ENCODE measurements at regions not wholly inside any gene's neighbourhood (a gene's known extent, or its start where the extent isn't known, plus 50 kb on each side); places are given as distances from the start of the nearest gene placed in this dataset.
"Not testable (repeated sequence)": the region's sequence is repeated elsewhere in the genome, so short reads cannot be mapped to it uniquely, and the experiment has no call there.

GRCh38 chr3:14268897-14269296 lies 90.3 kb downstream of the LSM3 start:
- intact Hi-C loops (cut with DNase I): no loop called here
- ATAC-seq (ENCODE audit: poor library complexity): no peak
- DNase-seq: no peak

- DNase-seq; ATAC-seq (ENCODE audit: poor library complexity); intact Hi-C loops (cut with DNase I): not testable (repeated sequence)
Observed at GRCh38 chr3:14272041-14272958, 93.7 kb downstream of the LSM3 start.

- DNase-seq; intact Hi-C loops (cut with DNase I); ATAC-seq (ENCODE audit: poor library complexity): not testable (repeated sequence)
Observed at GRCh38 chr3:14272959-14273560, 94.4 kb downstream of the LSM3 start.

GRCh38 chr3:14273901-14274611 lies 95.4 kb downstream of the LSM3 start:
- ATAC-seq (ENCODE audit: poor library complexity): no peak
- intact Hi-C loops (cut with DNase I): no loop called here
- no peak for DNase-seq

GRCh38 chr3:14274612-14274936 lies 96.0 kb downstream of the LSM3 start:
- ATAC-seq (ENCODE audit: poor library complexity) (no peak), DNase-seq (no peak)
- intact Hi-C loops (cut with DNase I): no loop called here

GRCh38 chr3:14274999-14275961 lies 96.7 kb downstream of the LSM3 start:
- DNase-seq (no peak), ATAC-seq (ENCODE audit: poor library complexity) (no peak)
- intact Hi-C loops (cut with DNase I): no loop called here

GRCh38 chr3:14275962-14276909 lies 97.6 kb downstream of the LSM3 start:
- no peak for DNase-seq
- intact Hi-C loops (cut with DNase I): no loop called here
- ATAC-seq (ENCODE audit: poor library complexity): no peak

- no peak for ATAC-seq (ENCODE audit: poor library complexity)
- DNase-seq: no peak
- intact Hi-C loops (cut with DNase I): no loop called here
Observed at GRCh38 chr3:14277557-14277956, 98.9 kb downstream of the LSM3 start.

GRCh38 chr3:14278265-14278798 lies 99.7 kb downstream of the LSM3 start:
- DNase-seq (no peak), ATAC-seq (ENCODE audit: poor library complexity) (no peak)
- intact Hi-C loops (cut with DNase I): no loop called here

- intact Hi-C loops (cut with DNase I): no loop called here
- DNase-seq: no peak
- ATAC-seq (ENCODE audit: poor library complexity): no peak
Observed at GRCh38 chr3:14278799-14279625, 100.4 kb downstream of the LSM3 start.

- DNase-seq (no peak), ATAC-seq (ENCODE audit: poor library complexity) (no peak)
- intact Hi-C loops (cut with DNase I): no loop called here
Observed at GRCh38 chr3:14279626-14280061, 101.0 kb downstream of the LSM3 start.

GRCh38 chr3:14280326-14280725 lies 101.7 kb downstream of the LSM3 start:
- no peak for DNase-seq
- intact Hi-C loops (cut with DNase I): no loop called here
- ATAC-seq (ENCODE audit: poor library complexity): no peak

- no peak for ATAC-seq (ENCODE audit: poor library complexity)
- DNase-seq: no peak
- intact Hi-C loops (cut with DNase I): no loop called here
Observed at GRCh38 chr3:14281053-14281452, 102.4 kb downstream of the LSM3 start.

- no peak for DNase-seq
- intact Hi-C loops (cut with DNase I): no loop called here
- no peak for ATAC-seq (ENCODE audit: poor library complexity)
Observed at GRCh38 chr3:14282001-14282705, 103.5 kb downstream of the LSM3 start.

- no peak for ATAC-seq (ENCODE audit: poor library complexity)
- intact Hi-C loops (cut with DNase I): no loop called here
Observed at GRCh38 chr3:14282706-14283075, 104.1 kb downstream of the LSM3 start.

More at GRCh38 chr3:14282706-14283075, 104.1 kb downstream of the LSM3 start:
- DNase-seq: no peak
